SIG-M5 treated with dmso at 0.1 percent for 504 hours (cell line): ENCODE measurements at regions not wholly inside any gene's neighbourhood (a gene's known extent, or its start where the extent isn't known, plus 50 kb on each side); places are given as distances from the start of the nearest gene placed in this dataset.
A peak's percentile ranks its signal among the peaks of the same experiment; 100 is the strongest.
"Not testable (repeated sequence)": the region's sequence is repeated elsewhere in the genome, so short reads cannot be mapped to it uniquely, and the experiment has no call there.

ENCODE experiments used
- DNase-seq: peaks from one replicate; lab custom pipeline; 2025; ENCODE audit not compliant: unreplicated experiment; lab: John Stamatoyannopoulos, UW

GRCh38 chr5:14054965-14055963 is 87.9 kb upstream of the TRIO start:
- DNase-seq = no peak

GRCh38 chr5:14054111-14054854 is 88.9 kb upstream of the TRIO start:
- no peak for DNase-seq

DNA sequence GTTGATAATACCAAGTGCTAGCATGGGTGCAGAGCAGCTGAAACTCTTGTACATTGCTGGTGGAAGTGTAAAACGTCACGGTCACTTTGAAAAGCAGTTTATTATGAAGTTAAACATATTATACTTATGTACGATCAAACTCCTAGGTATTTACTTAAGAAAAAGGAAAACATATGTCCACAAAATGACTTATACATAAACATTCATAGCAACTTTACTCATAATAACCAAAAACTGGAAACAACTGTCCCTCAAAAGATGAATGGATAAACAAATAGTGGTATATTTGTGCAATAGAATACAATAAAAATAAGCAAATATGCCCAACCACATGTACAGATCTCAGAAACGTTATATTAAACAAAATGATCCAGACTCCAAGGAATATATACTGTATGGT is 92.3 kb upstream of the TRIO start:
- DNase-seq = no peak

DNA sequence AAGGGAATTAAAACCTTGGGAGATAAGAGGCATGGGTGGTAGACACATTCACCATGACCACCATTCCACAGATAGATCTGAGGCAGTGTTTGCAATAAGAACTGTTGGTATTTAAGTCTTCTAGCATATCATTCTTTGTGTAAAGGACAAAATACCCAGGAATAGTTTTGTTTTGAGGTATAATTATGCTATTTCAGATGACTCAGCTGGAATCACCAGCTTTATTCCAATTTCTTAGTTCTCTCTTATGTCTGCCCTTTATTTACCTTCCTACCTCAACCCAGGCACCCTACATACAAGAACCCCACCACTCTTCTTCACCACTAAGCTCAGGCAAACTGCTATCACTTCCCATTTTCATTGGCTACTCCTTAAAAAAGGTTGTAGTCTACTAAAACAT is 94.7 kb upstream of the TRIO start:
- no peak for DNase-seq

DNA sequence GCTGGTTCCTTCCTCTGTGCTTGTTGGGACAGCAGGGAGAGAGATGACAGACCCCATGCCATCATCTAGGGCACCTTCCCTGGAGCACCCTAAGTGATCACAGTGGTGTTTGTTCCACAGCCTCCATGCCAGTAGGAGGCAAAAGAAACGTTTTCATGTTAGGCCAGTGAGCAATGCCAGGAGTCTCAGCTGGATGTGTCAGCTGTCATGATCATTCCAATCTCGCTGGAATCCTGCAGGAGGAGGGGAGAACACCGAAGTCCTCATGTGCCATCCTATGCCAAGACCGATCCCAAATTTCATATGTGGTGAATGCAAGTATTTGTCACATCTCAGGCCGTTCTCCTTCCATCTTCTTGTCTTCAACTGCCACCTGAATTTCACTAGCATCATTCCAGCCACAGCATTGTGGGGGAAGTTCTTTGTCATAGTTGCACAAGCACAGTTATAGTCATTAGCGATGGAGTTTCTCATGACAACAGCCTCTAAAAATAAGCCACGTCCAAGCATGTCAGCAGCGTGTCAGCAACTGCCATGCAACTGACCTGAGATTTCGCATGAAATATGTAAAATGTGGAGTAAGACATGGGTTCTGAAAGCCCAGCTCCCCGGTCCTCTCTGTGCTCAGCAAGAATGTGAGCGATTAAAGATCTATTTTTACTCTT is 97.2 kb upstream of the DNAH5 start:
- no peak for DNase-seq

DNA sequence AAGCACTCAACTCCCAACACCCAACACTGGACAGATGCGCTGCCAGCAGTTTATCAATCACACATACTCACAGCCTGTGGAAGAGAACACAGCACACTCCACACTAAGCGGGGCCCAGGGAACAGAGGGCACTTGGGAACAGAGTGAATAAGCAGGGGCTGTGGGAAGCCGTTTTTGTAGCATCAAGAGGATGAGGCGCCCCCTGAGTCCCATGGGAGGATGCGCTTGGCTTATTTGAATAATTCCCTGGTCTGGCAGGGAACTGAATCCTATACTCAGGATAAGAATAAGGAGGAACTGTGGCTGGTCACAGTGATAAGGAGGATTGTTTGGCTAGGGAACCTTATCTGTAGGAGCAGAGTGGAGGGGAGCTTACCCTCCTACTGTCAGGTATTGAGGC is 96.1 kb upstream of the DNAH5 start:
- DNase-seq = no peak

GRCh38 chr5:14039576-14039975 is 95.1 kb upstream of the DNAH5 start:
- no peak for DNase-seq

DNA sequence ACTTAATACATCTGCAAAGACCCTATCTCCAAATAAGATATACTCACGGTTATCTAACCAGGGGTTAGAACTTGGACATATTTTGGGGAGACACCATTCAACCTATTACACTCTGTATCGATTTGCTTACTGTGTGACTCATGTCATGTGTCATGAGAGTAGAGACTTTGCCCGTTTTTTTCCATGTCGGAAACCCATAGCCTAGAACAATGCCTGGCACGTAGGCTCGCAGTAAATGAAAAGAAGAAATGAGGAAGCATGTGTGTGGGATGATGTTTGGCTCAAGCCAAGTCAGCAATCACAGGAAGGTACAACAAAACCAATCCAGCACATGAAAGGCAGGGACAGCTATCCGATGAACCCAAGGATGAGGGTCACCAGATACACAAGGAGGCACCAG is 94.6 kb upstream of the DNAH5 start:
- no peak for DNase-seq

DNA sequence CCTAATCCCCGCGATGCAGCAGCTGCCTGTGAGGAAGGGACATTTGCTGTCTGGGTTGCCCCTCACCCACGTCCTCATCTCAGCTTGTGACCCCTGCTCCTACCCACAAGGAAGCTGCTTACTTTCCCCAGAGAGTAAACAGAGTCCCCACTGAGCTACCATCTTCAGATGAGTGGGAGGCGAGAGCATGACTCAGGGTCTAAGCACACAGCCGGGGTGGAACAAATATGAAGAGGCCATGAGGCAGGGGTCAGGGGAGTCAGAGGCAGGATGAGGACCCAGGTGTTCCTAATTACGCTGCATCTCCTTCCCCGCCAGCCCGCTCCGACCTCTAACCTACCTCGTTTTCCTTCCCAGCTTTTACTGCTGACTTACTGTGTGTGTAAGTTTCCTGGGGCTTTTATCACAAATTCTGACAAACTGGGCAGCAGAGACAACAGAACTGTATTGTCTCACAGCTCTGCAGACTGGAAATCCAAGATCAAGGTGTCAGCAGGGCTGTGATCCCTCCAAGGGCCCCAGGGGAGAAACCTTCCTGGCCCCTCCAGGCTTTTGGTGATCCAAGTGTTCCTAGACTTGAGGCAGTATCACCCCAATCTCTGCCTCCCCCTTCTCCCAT is 94.0 kb upstream of the DNAH5 start:
- peak; percentile 7 for DNase-seq

DNA sequence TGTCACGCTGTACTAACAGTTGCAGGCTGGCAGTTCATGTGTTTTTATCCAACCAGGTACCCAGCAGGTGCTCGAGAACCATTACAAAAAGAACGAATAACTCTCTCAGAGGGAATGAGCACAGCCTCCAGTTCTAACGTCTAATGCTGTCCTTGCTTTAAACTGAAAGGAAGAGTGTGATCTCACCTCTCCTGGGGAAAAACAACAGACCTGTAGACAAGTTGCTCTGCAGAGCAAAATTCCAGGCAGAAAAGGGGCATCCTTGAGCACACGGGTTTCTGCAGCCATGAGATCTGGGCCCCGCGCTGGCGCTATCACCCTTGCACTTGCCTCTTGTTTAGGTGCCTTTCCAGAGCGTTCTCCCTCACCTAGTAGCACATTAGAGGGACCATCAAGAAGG is 92.5 kb upstream of the DNAH5 start:
- no peak for DNase-seq

DNA sequence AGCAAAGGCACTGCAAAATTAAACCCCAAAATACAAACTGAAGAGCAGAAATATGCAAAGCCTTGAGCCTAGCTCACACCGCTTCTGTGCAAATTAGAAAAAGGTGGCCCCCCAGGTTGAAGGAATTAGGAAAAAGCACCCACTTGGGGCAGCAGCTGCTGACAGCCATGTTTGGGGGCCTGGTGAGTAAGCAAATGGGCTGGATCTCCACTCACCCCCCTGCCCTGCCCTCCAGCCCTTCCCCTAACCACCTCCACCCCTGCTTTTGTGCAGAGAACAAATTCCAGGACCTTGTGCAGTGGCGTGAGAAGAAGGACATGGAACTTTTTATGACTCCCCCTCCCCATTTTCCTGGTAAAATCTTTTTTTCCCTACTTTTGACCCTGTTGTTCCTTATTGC is 92.0 kb upstream of the DNAH5 start:
- no peak for DNase-seq

DNA sequence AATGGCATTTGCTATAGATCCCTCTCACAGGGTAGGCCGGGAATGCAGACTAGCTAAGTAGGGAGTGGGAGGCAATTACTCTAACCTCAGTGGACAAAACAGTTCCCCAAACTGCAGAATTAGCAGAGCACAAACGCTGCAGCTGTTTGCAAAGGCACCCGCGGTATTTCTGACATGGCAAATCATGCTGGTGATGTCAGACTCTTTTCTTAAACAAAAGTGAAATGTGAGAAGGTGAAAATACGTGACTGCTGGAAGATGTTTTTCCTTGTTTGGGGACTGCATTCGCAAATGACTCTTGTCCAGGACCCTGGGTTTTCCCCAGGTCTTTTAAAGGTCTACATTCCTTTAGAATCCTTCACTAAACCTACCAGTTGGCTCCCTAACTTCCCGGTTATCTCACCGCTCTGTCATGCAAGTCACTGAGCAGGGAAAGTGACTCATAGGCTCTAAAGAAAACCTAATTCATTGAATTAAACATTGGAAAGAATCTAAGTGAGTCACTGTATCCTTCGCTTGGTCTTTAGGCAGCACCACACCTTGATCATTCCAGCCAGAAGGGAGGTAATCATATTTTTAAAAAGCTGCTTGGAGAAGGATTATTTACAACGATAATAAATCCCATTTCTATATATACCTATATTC is 91.5 kb upstream of the DNAH5 start:
- peak; percentile 74 for DNase-seq

GRCh38 chr5:14034963-14035362 is 90.5 kb upstream of the DNAH5 start:
- no peak for DNase-seq

GRCh38 chr5:14032918-14033317 is 88.4 kb upstream of the DNAH5 start:
- DNase-seq = no peak

- DNase-seq = peak; percentile 3
Measured at GRCh38 chr5:14028938-14029584, 84.6 kb upstream of the DNAH5 start.

GRCh38 chr5:14028188-14028587 is 83.7 kb upstream of the DNAH5 start:
- DNase-seq = no peak

DNA sequence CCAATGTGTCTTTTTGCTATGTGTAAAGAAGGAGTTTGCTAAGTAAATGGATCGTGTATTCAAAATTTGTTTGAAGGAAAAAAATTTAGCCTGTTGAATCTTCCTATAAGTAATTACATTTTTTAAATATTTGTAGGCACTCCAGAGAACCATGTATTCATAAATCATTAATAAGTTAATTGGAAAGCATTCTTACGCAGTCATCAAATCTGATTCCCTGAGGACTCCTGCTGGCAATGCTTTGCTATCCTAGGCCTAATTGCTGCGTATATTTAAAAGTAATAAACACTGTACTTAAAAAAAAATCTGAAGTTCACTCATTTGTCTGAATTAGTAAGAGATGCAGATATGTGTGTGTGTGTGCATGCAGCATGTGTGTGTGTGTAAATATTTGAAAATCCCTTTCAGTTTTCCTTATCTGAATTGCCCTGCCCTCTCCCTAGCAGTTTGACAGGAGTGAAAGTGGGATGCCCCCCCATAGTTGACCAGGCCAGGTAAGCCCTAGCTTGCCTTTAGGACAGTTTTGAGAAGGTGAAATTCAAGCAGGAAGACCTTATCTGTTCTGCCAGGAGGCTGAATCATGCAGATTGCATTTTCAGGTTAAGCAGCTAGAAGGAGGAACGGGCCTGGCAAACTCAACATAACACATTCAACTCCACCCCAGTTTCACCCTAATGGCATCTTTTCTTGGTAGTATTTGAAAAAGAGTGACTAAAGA is 81.2 kb upstream of the DNAH5 start:
- no peak for DNase-seq

DNA sequence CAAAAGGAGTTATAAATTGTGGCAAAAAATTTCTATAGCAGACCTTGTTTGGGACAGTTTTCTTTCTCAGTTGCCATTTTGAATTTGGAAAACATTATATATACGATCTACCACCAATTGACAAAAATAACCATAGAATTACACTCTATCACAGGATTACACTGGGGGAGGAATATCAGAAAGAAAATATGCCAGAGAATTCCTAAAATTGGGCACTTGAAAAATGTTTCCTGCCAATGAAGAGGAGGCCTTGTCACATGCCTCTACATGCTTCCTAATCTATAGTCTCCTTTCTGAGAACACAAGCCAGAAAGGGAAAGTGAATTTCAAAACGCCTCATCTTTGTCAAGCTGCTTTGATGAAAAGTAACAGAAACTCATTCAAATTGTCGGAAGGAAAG is 78.5 kb upstream of the DNAH5 start:
- DNase-seq = no peak

DNA sequence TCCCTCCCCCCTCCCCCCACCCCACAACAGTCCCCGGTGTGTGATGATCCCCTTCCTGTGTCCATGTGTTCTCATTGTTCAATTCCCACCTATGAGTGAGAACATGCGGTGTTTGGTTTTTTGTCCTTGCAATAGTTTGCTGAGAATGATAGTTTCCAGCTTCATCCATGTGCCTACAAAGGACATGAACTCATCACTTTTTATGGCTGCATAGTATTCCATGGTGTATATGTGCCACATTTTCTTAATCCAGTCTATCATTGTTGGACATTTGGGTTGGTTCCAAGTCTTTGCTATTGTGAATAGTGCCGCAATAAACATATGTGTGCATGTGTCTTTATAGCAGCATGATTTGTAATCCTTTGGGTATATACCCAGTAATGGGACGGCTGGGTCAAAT is 76.5 kb upstream of the DNAH5 start:
- DNase-seq = not testable (repeated sequence)
